Astrocyte of the cerebellum (primary cell): ENCODE measurements at regions not wholly inside any gene's neighbourhood (a gene's known extent, or its start where the extent isn't known, plus 50 kb on each side); places are given as distances from the start of the nearest gene placed in this dataset.
"Not testable (repeated sequence)": the region's sequence is repeated elsewhere in the genome, so short reads cannot be mapped to it uniquely, and the experiment has no call there.

Source experiments
- DNase-seq: peaks from one replicate; pipeline ENCODE4 v3.0.0-alpha.2; 2011; ENCODE audit warnings: low read depth
- H3K4me3 ChIP-seq: 2 replicates; pipeline ENCODE4 v1.5.1; 2011; ENCODE audit warnings: mild to moderate bottlenecking, low read depth, low read length, moderate library complexity
- in situ Hi-C: cut with HindIII; loops from 2 replicates; pipeline ENCODE4 v1.10.0; 2017; ENCODE audit warnings: low sequenced_read_pairs
- TF ChIP-seq, protein P1 (sequence below): IDR thresholded peaks from 2 replicates; pipeline ENCODE4 v1.5.1; 2012; ENCODE audit warnings: low read length, low read depth, moderate library complexity, mild to moderate bottlenecking; ENCODE audit errors: missing control alignments

- TF ChIP-seq, protein P1, sequence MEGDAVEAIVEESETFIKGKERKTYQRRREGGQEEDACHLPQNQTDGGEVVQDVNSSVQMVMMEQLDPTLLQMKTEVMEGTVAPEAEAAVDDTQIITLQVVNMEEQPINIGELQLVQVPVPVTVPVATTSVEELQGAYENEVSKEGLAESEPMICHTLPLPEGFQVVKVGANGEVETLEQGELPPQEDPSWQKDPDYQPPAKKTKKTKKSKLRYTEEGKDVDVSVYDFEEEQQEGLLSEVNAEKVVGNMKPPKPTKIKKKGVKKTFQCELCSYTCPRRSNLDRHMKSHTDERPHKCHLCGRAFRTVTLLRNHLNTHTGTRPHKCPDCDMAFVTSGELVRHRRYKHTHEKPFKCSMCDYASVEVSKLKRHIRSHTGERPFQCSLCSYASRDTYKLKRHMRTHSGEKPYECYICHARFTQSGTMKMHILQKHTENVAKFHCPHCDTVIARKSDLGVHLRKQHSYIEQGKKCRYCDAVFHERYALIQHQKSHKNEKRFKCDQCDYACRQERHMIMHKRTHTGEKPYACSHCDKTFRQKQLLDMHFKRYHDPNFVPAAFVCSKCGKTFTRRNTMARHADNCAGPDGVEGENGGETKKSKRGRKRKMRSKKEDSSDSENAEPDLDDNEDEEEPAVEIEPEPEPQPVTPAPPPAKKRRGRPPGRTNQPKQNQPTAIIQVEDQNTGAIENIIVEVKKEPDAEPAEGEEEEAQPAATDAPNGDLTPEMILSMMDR, result no peak
- no peak for DNase-seq
- in situ Hi-C loops, result no loop called here
- no peak overlapping the region for H3K4me3 ChIP-seq
Observed at GRCh38 chr11:127935081-127935480, 652.3 kb downstream of the ETS1 start.

GRCh38 chr11:127933961-127934360, 653.4 kb downstream of the ETS1 start:
- H3K4me3 ChIP-seq, in situ Hi-C loops, DNase-seq: not testable (repeated sequence)

GRCh38 chr11:127931803-127932202, 655.6 kb downstream of the ETS1 start:
- TF ChIP-seq, protein P1, result no peak
- in situ Hi-C loops, result no loop called here
- no peak for DNase-seq
- no peak overlapping the region for H3K4me3 ChIP-seq

- in situ Hi-C loops, result no loop called here
Observed at GRCh38 chr11:127926721-127927120, 660.6 kb downstream of the ETS1 start.

DNA sequence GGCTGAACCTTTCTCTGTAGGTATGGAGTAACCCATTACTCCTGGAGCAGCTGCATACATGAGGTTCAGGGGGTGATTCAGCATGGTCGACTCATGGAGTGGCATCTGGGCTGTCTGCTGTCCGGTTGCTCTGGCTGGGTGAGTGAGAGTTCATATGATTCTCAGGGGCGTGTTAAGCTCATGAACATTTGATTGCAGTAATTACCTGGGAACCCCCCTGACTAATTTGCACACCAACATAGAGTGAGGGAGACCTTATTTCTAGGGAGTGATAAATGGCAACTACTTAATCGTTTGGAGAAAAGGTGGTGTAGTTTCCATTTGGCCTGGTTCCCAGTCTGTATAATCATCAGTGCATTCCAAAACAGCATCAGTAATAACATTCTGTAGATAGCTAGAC, 661.9 kb downstream of the ETS1 start:
- no peak for DNase-seq
- TF ChIP-seq, protein P1, result no peak
- H3K4me3 ChIP-seq, result no peak overlapping the region
- in situ Hi-C loops, result no loop called here

More at GRCh38 chr11:127926721-127927120, 660.6 kb downstream of the ETS1 start:
- no peak overlapping the region for H3K4me3 ChIP-seq
- TF ChIP-seq, protein P1, result no peak
- no peak for DNase-seq

GRCh38 chr11:127919206-127920000, 668.0 kb downstream of the ETS1 start:
- H3K4me3 ChIP-seq, result no peak overlapping the region
- in situ Hi-C loops, result no loop called here
- no peak for DNase-seq
- TF ChIP-seq, protein P1, result no peak

DNA sequence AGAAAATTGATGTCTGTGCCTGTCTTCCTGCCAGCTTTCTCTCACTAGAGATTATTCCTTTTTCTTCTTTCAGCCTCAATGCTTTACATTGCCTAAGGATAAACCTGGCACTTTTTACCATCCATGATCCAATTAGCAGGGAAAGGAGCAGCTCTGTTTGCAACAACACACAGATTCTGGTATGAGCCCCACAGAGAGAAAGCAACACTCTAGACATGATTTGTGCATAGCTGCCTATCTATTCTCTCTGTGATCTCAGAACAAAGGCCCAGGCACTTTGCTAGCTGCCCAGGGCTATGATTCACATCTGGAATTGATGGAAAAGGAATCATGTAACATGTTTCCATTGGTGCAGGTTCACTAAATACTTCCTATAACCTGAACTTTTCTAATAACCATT, 685.0 kb downstream of the ETS1 start:
- DNase-seq, result no peak
- no peak overlapping the region for H3K4me3 ChIP-seq
- in situ Hi-C loops, result no loop called here
- TF ChIP-seq, protein P1, result no peak
